HEK293 (cell line): ENCODE measurements at regions not wholly inside any gene's neighbourhood (a gene's known extent, or its start where the extent isn't known, plus 50 kb on each side); places are given as distances from the start of the nearest gene placed in this dataset.
"Not testable (repeated sequence)": the region's sequence is repeated elsewhere in the genome, so short reads cannot be mapped to it uniquely, and the experiment has no call there.

ENCODE experiments used
- ZNF530 ChIP-seq: fragments of 450-650 bp; formaldehyde crosslinking; IDR thresholded peaks from 2 replicates; pipeline ENCODE4 v1.5.1; 2016; ENCODE audit warnings: low read depth, missing biosample characterization, missing genetic modification characterization
- TF ChIP-seq, protein P1 (sequence below): fragments of 450-650 bp; formaldehyde crosslinking; IDR thresholded peaks from 2 replicates; pipeline ENCODE4 v1.5.1; 2016; ENCODE audit warnings: missing biosample characterization, missing genetic modification characterization

- TF ChIP-seq ZNF530 (tag by site-specific recombination) = not testable (repeated sequence)
- TF ChIP-seq, protein P1, sequence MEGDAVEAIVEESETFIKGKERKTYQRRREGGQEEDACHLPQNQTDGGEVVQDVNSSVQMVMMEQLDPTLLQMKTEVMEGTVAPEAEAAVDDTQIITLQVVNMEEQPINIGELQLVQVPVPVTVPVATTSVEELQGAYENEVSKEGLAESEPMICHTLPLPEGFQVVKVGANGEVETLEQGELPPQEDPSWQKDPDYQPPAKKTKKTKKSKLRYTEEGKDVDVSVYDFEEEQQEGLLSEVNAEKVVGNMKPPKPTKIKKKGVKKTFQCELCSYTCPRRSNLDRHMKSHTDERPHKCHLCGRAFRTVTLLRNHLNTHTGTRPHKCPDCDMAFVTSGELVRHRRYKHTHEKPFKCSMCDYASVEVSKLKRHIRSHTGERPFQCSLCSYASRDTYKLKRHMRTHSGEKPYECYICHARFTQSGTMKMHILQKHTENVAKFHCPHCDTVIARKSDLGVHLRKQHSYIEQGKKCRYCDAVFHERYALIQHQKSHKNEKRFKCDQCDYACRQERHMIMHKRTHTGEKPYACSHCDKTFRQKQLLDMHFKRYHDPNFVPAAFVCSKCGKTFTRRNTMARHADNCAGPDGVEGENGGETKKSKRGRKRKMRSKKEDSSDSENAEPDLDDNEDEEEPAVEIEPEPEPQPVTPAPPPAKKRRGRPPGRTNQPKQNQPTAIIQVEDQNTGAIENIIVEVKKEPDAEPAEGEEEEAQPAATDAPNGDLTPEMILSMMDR (tag by site-specific recombination) = not testable (repeated sequence)
Measured at GRCh38 chr5:71400626-71401025, 54.8 kb upstream of the BDP1 start.
